ENCODE measurements at regions not wholly inside any gene's neighbourhood (a gene's known extent, or its start where the extent isn't known, plus 50 kb on each side); places are given as distances from the start of the nearest gene placed in this dataset.

DNA sequence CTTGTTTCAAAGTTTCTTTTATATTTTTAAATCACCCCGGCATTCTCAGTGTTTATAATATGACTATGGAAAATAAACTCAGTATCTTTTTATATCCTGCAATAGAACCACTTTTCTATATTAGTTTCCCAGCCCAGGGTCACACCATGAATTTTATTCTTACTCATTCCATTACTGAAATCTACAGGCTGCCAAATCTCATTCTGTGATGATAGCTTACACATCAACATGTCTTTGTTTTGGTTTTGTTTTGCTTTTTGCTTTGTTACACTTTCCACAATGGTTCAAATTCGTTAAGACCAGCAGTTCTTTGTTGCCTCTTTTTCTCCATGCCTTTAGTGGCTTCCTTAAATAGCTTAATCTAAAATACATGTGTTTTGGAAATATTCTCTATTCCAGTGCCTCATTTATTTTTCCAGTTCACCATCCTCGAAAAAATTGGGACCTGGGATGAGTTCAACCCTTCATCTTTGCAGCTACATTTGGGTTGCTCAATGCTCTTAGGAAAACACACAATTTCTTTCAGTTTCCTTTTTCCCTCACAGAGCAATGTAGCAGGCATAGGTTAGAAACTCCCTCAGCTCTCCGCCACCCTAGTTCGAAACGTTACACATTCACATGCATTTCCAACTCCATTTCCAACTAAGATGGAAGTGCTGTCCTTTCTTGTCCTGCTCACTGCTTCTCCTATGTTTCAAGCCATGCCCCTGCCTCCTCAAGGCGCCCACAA is 1146.3 kb downstream of the MAT2B start:
- H3K4me3 ChIP-seq (ENCODE audit: low read length) = no peak overlapping the region
- no peak overlapping the region for H2AFZ ChIP-seq (ENCODE audit: low read depth, low read length)
- H3K4me1 ChIP-seq (ENCODE audit: insufficient read depth, low read length) = peaks cover 5% of the 10 kb centered on the region
- H3K27me3 ChIP-seq (ENCODE audit: insufficient read depth, low read length) = no peaks in the 10 kb centered on the region
- no peaks in the 10 kb centered on the region for H3K9me3 ChIP-seq (ENCODE audit: low read length)
- H3K36me3 ChIP-seq (ENCODE audit: insufficient read depth, low read length) = no peaks in the 10 kb centered on the region

DNA sequence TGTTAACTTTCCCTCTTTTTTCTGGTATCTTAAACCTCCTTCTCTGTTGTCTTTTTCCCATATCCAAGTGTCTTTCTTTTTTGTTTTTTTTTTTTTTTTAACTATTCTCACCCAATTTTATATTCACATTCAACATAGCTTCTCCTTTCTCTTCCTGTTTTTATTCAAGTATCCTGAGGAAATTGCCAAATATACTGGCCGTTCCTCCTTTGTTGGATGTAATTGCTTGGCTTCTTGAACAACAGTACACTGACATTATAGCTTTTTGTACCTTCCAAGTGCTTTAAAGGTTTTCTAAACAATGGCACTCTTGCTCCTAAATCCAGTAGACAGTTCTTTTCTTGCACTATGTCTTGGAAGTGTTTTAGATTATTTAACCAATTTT is 1146.8 kb downstream of the MAT2B start:
- H2AFZ ChIP-seq (ENCODE audit: low read depth, low read length) = no peak overlapping the region
- H3K4me1 ChIP-seq (ENCODE audit: insufficient read depth, low read length) = peaks cover 10% of the 10 kb centered on the region
- H3K27me3 ChIP-seq (ENCODE audit: insufficient read depth, low read length) = no peaks in the 10 kb centered on the region
- H3K36me3 ChIP-seq (ENCODE audit: insufficient read depth, low read length) = no peaks in the 10 kb centered on the region
- H3K9me3 ChIP-seq (ENCODE audit: low read length) = no peaks in the 10 kb centered on the region
- no peak overlapping the region for H3K4me3 ChIP-seq (ENCODE audit: low read length)

DNA sequence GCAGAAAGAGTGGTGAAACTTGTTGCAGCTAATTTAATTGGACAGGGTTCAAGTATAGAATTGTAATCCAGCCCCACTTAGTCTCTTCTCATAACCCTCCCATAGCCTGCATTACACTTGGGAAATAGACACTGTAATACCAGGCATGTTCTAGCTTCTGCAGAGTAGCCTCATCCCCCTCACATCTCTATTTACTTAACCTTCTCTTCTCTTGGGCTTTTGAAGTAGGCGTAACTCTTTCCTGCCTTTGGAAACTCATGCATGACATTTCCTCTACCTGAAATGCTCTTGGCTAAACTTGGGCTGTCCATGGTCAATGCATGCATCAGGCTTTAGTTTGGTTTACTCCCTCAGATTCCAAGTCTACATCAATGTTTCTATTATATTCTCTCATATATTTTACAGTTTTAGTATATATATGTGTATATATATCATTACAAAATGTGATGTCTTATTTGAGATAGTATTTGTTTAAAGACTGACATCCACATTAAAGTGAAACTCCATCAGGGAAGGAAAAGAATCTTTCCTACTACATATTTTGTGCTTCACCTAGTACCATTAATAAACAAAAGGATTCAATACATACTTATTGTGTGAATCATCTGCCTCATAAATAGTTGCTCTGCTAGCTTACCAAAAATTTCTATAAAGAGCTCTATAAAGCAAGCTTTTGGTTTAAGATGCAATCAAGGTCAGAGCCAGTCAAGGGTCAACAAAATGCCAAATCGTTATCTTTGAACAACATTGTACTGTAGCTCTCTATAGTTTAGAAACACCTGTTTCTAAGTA is 1158.0 kb downstream of the MAT2B start:
- no peaks in the 10 kb centered on the region for H3K36me3 ChIP-seq (ENCODE audit: insufficient read depth, low read length)

DNA sequence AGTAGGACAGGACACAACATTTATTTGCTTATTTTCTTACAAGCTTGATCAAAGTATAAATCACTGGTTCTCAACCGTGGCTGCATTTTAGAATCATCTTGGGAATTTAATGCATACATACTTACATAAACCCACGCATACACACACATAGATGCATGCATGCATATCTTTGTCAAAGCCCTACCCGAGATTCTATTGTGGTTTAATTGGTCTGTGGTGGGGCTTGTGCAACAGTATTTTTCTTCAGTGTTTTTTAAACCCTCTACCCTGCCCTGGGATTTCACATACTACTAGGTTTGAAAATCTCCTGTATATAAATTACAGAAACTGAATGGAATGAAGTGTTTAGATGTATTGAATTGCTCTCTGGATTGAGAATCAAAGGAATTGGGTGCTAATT is 1166.2 kb downstream of the MAT2B start:
- Histone ChIP-seq H3K4me1 (ENCODE audit: insufficient read depth, low read length) (no peaks in the 10 kb centered on the region), H3K9me3 (ENCODE audit: low read length) (no peaks in the 10 kb centered on the region), H2AFZ (ENCODE audit: low read depth, low read length) (no peak overlapping the region), H3K36me3 (ENCODE audit: insufficient read depth, low read length) (no peaks in the 10 kb centered on the region), H3K4me3 (ENCODE audit: low read length) (no peak overlapping the region), H3K27me3 (ENCODE audit: insufficient read depth, low read length) (no peaks in the 10 kb centered on the region)

More for the DNA sequence above, 1158.0 kb downstream of the MAT2B start:
- no peaks in the 10 kb centered on the region for H3K4me1 ChIP-seq (ENCODE audit: insufficient read depth, low read length)
- no peaks in the 10 kb centered on the region for H3K27me3 ChIP-seq (ENCODE audit: insufficient read depth, low read length)
- H3K4me3 ChIP-seq (ENCODE audit: low read length) = no peak overlapping the region
- H3K9me3 ChIP-seq (ENCODE audit: low read length) = no peaks in the 10 kb centered on the region
- no peak overlapping the region for H2AFZ ChIP-seq (ENCODE audit: low read depth, low read length)

DNA sequence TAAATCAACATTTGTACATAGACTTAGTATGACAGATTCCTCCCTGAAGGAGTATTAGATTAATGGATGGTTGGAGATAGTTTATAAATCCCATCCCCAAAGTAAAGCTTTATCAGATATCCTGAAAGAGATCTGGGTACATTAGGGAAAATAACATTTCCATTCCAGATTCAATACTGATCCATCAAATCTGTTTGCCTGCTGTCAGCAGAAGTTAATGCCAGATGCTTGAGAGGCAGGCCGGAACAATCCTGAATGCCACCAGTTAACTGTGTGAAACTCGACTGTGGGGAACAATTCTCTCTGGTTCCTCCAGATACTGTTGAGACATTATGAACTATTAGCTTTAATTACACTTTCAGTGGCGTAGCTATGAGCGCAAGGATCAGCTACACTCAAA is 1166.8 kb downstream of the MAT2B start:
- H3K4me3 ChIP-seq (ENCODE audit: low read length) = no peak overlapping the region
- H3K4me1 ChIP-seq (ENCODE audit: insufficient read depth, low read length) = no peaks in the 10 kb centered on the region
- H3K9me3 ChIP-seq (ENCODE audit: low read length) = no peaks in the 10 kb centered on the region
- no peak overlapping the region for H2AFZ ChIP-seq (ENCODE audit: low read depth, low read length)
- H3K27me3 ChIP-seq (ENCODE audit: insufficient read depth, low read length) = no peaks in the 10 kb centered on the region
- no peaks in the 10 kb centered on the region for H3K36me3 ChIP-seq (ENCODE audit: insufficient read depth, low read length)

DNA sequence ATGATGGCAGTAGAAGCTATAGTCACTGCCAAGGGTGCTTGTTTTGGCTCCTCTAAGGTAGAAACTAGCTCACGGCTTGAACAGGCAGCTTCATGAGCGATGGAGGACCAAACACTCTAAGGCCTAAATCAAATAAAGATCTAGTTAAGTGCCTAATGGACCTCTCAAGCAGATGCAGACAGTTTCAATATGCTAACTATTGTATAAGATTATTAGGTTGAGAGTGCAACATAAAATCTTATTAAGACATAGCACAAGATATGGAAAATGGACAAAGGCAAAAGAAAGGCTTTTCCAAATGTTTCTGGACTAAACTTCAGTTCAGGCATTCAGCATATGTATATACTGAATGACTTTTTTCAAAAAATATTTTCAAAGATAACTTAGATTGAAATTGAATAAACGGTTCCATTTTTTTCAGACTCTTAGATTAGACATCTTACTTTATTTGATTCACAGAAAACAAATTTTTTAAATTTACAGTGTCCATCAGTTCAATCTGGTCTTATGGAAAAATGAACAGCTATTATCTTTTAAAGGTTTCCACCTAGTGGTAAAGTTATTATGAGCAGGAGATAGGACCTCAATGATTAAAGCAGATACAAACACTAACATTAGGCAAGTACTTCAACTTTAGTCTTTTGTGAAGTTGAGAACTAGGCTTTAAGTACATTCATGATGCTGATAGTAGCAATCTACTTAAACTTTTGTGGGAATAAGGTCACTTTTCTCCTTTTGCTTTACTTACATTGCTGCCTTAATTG is 1167.7 kb downstream of the MAT2B start:
- Histone ChIP-seq H3K36me3 (ENCODE audit: insufficient read depth, low read length) (no peaks in the 10 kb centered on the region), H3K4me1 (ENCODE audit: insufficient read depth, low read length) (no peaks in the 10 kb centered on the region), H3K27me3 (ENCODE audit: insufficient read depth, low read length) (no peaks in the 10 kb centered on the region), H2AFZ (ENCODE audit: low read depth, low read length) (no peak overlapping the region), H3K9me3 (ENCODE audit: low read length) (no peaks in the 10 kb centered on the region), H3K4me3 (ENCODE audit: low read length) (no peak overlapping the region)

DNA sequence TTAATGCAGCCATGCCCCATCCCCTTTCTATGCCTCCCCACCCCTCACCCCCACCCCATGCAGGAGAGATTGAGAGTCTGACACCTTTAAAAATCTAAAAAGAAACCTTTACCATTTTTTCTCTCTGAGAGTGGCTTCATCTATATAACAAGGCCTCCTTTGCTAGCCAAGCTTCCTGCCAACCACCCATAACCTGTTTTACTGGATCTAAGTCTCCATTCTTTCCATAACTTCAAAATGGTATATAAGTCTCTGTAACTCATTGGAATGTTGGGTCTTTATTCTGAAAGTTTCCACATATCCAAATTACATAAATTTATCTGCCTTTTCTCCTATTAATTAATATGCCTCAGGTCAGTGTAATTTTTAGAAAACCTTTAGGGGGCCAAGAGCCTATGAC is 1174.0 kb downstream of the MAT2B start:
- H3K27me3 ChIP-seq (ENCODE audit: insufficient read depth, low read length) = no peaks in the 10 kb centered on the region
- no peak overlapping the region for H3K4me3 ChIP-seq (ENCODE audit: low read length)
- H3K4me1 ChIP-seq (ENCODE audit: insufficient read depth, low read length) = no peaks in the 10 kb centered on the region
- H2AFZ ChIP-seq (ENCODE audit: low read depth, low read length) = no peak overlapping the region
- no peaks in the 10 kb centered on the region for H3K9me3 ChIP-seq (ENCODE audit: low read length)
- no peaks in the 10 kb centered on the region for H3K36me3 ChIP-seq (ENCODE audit: insufficient read depth, low read length)

DNA sequence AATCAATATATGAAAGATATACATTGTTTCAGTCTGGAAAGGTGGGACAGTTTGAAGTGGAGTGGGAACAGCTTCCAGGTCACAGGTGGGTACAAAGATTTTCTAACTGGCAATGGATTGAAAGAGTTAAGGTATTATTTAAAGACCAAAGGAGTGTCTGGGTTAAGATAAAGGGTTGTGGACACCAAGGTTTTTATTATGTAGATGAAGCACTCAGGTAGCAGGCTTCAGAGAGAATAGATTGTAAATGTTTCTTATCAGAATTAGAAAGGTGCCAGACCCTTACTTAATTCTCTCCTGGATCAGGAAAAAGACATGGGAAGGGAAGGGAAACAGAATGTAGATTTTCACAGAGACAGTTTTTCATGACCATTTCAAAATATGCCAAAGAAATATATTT is 1174.8 kb downstream of the MAT2B start:
- H2AFZ ChIP-seq (ENCODE audit: low read depth, low read length) = no peak overlapping the region
- H3K27me3 ChIP-seq (ENCODE audit: insufficient read depth, low read length) = no peaks in the 10 kb centered on the region
- H3K36me3 ChIP-seq (ENCODE audit: insufficient read depth, low read length) = no peaks in the 10 kb centered on the region
- no peaks in the 10 kb centered on the region for H3K4me1 ChIP-seq (ENCODE audit: insufficient read depth, low read length)
- H3K4me3 ChIP-seq (ENCODE audit: low read length) = no peak overlapping the region
- H3K9me3 ChIP-seq (ENCODE audit: low read length) = no peaks in the 10 kb centered on the region

DNA sequence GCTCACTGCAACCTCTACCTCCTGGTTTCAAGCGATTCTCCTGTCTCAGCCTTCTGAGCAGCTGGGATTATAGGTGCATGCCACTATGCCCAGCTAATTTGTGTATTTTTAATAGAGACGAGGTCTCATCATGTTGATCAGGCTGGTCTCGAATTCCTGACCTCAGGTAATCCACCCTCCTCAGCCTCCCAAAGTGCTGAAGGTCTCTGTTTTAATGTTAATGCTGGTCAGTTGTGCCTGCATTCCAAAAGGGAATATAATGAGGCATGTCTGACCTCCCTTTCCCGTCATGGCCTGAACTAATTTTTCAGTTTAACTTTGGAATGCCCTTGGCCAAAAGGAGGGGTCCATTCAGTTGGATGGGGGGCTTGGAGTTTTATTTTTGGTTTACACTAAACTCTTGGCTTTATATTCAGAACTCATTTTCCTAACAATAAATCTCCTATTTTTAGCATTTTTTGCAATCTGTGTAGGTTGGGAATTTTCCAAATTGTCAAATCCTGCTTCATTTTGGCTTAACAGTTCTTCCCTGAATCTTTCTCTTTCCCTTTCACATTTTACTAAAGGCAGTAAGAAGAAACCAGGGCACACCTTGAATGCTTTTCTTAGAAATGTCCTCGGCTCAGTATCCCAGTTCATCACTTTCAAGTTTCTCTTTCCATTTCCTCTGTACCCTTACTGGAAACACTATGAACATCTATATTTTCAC is 1175.5 kb downstream of the MAT2B start:
- Histone ChIP-seq H3K36me3 (ENCODE audit: insufficient read depth, low read length) (no peaks in the 10 kb centered on the region), H3K27me3 (ENCODE audit: insufficient read depth, low read length) (no peaks in the 10 kb centered on the region), H3K9me3 (ENCODE audit: low read length) (no peaks in the 10 kb centered on the region), H3K4me3 (ENCODE audit: low read length) (no peak overlapping the region), H2AFZ (ENCODE audit: low read depth, low read length) (no peak overlapping the region), H3K4me1 (ENCODE audit: insufficient read depth, low read length) (no peaks in the 10 kb centered on the region)

DNA sequence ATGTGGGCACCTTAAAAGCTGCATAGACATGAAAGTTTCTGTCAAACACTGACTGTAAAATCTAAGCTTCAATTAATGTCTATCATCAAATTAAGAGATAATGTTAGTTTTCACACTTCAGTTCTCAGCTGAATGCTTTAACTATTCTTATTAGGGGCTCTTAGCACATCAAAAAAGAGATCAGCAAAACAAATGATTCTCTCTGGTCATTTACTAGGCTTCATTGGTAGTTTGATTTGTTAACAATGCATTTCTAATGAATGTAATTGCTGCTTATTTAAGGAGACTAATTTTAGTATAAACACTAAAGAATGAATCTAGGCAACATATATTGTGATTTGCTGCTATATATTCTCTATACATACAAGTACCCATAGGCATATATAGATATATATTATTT is 1182.0 kb downstream of the MAT2B start:
- Histone ChIP-seq H3K36me3 (ENCODE audit: insufficient read depth, low read length) (no peaks in the 10 kb centered on the region), H3K4me1 (ENCODE audit: insufficient read depth, low read length) (no peaks in the 10 kb centered on the region), H2AFZ (ENCODE audit: low read depth, low read length) (no peak overlapping the region), H3K4me3 (ENCODE audit: low read length) (no peak overlapping the region), H3K27me3 (ENCODE audit: insufficient read depth, low read length) (no peaks in the 10 kb centered on the region), H3K9me3 (ENCODE audit: low read length) (no peaks in the 10 kb centered on the region)

DNA sequence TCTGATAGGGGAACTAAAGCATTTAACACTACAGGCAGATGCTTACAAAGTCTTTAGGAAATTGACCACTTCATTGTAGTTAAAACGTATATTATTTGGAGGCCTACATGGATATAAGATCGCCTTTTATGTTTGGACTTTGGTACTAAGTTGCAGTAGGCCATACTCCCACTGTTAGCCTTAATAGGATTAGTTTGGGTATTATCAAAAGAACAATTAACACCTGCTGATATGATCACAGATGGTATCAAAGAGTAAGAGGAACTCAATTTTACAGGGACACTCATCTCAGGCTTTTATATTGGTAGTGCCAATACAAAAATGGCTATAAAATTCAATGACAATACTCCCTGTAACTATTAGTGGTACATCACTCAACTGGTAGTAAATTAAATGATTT is 1183.0 kb downstream of the MAT2B start:
- Histone ChIP-seq H3K27me3 (ENCODE audit: insufficient read depth, low read length) (no peaks in the 10 kb centered on the region), H3K9me3 (ENCODE audit: low read length) (no peaks in the 10 kb centered on the region), H3K4me1 (ENCODE audit: insufficient read depth, low read length) (no peaks in the 10 kb centered on the region), H3K36me3 (ENCODE audit: insufficient read depth, low read length) (no peaks in the 10 kb centered on the region), H3K4me3 (ENCODE audit: low read length) (no peak overlapping the region), H2AFZ (ENCODE audit: low read depth, low read length) (no peak overlapping the region)

DNA sequence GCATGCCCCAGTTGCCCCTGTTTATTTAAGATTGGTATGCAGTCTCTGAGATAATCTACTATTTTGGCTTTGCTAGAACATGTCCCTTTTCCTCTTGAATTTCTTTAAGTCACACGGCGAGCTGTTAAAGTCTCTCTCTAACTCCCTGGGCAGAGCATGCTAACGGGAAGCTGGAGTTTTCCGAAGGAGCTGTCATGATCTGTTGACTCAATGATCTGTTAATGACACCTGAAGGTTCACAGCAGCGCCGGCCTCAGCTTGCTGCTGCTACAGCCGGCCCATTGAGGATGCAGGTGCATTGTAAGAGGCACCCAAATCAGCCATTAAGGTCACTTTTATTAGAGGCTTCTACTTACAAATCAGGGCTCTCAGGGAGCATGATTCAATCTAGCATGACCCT is 1203.4 kb downstream of the MAT2B start:
- Histone ChIP-seq H3K27me3 (ENCODE audit: insufficient read depth, low read length) (no peaks in the 10 kb centered on the region), H3K36me3 (ENCODE audit: insufficient read depth, low read length) (no peaks in the 10 kb centered on the region), H2AFZ (ENCODE audit: low read depth, low read length) (no peak overlapping the region), H3K4me1 (ENCODE audit: insufficient read depth, low read length) (no peaks in the 10 kb centered on the region), H3K9me3 (ENCODE audit: low read length) (no peaks in the 10 kb centered on the region), H3K4me3 (ENCODE audit: low read length) (no peak overlapping the region)

DNA sequence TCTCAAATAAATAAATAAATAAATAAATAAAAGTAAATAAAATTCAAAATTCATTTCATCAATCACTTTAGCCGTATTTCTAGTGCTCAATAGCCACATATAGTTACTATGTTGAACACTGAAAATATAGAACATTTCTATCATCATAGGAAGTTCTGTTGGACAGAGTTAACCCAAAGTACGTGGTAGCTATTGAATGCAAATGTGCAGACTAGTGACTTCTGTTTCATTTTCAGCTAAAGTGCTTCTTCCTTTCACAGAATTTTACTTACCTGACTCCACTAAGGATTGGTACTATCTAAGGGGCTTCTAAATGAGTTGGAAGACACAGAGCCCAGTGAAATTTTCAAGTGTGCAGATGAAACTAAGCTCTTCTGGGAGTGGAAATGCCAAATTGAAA is 1208.3 kb downstream of the MAT2B start:
- Histone ChIP-seq H3K4me1 (ENCODE audit: insufficient read depth, low read length) (no peaks in the 10 kb centered on the region), H3K9me3 (ENCODE audit: low read length) (no peaks in the 10 kb centered on the region), H2AFZ (ENCODE audit: low read depth, low read length) (no peak overlapping the region), H3K36me3 (ENCODE audit: insufficient read depth, low read length) (no peaks in the 10 kb centered on the region), H3K27me3 (ENCODE audit: insufficient read depth, low read length) (no peaks in the 10 kb centered on the region), H3K4me3 (ENCODE audit: low read length) (no peak overlapping the region)

Data from neuron (in vitro differentiated cells).